ENCODE measurements at regions not wholly inside any gene's neighbourhood (a gene's known extent, or its start where the extent isn't known, plus 50 kb on each side); places are given as distances from the start of the nearest gene placed in this dataset.

GRCh38 chr7:79782256-79782655 lies 328.8 kb upstream of the MAGI2 start:
- no peak overlapping the region for H3K4me2 ChIP-seq (replicated peaks; ENCODE audit: low read depth, low read length, poor library complexity, severe bottlenecking)
- peaks cover 7% of the 10 kb centered on the region for H3K9me3 Mint-ChIP-seq (ENCODE audit: insufficient read depth)
- POLR2A ChIA-PET, result no interaction called here
- H2AFZ ChIP-seq (ENCODE audit: insufficient read depth, low read depth, low read length, poor library complexity, severe bottlenecking), result no peak overlapping the region
- H3K4me1 ChIP-seq (ENCODE audit: control insufficient read depth in 2 of 2, insufficient read depth in 2 of 2, low read length in 2 of 2), result no peaks in the 10 kb centered on the region
- no peak overlapping the region for H3K27ac Mint-ChIP-seq
- H3K4me3 Mint-ChIP-seq, result no peak overlapping the region
- no peaks in the 10 kb centered on the region for H3K27me3 Mint-ChIP-seq
- no peak overlapping the region for H3K9ac ChIP-seq (ENCODE audit: low read length)
- H3K4me3 ChIP-seq (ENCODE audit: control extremely low read depth in 1 of 5, extremely low read depth in 1 of 5, insufficient read depth in 1 of 5, low read depth in 2 of 5, low read length in 4 of 5), result no peak overlapping the region
- H3K4me1 Mint-ChIP-seq, result no peaks in the 10 kb centered on the region
- intact Hi-C loops (cut with micrococcal nuclease), result no loop called here
- no CpG with 5 or more reads among the region's 3 CpGs for WGBS (ENCODE audit: insufficient coverage)
- H3K27ac ChIP-seq (ENCODE audit: low read length in 2 of 2), result no peak overlapping the region
- DNase-seq, result no peak
- TF ChIP-seq CTCF (IDR thresholded peaks at IDR 0.05), result no peak
- TF ChIP-seq EZH2 (IDR thresholded peaks at IDR 0.05; ENCODE audit: borderline replicate concordance, insufficient read depth, low read depth, low read length, poor library complexity, severe bottlenecking), result no peak
- H4K20me1 ChIP-seq (ENCODE audit: control insufficient read depth, insufficient read depth, low read length, poor library complexity, severe bottlenecking), result no peaks in the 10 kb centered on the region
- no peaks in the 10 kb centered on the region for H3K27me3 ChIP-seq (replicated peaks in 1 of 4; ENCODE audit: control extremely low read depth in 1 of 4, control insufficient read depth in 3 of 4, insufficient read depth in 4 of 4, low read length in 3 of 4)
- CTCF ChIA-PET, result no interaction called here
- no peaks in the 10 kb centered on the region for H3K79me2 ChIP-seq (ENCODE audit: control insufficient read depth, insufficient read depth, low read length)
- H3K9me3 ChIP-seq (ENCODE audit: control extremely low read depth in 1 of 3, control insufficient read depth in 2 of 3, insufficient read depth in 1 of 3, low read length in 2 of 3), result peaks cover 0 to 2% (median 0%) of the 10 kb centered on the region in 3 donors
- H3K36me3 ChIP-seq (replicated peaks in 1 of 2; ENCODE audit: control extremely low read depth in 1 of 2, control insufficient read depth in 1 of 2, extremely low read depth in 1 of 2, insufficient read depth in 2 of 2, low read length in 1 of 2), result no peaks in the 10 kb centered on the region
- no peak for ATAC-seq (ENCODE audit: low read depth)

GRCh38 chr7:79781716-79782115 lies 328.2 kb upstream of the MAGI2 start:
- no peak overlapping the region for H3K4me3 Mint-ChIP-seq
- H3K27ac Mint-ChIP-seq, result no peak overlapping the region
- Histone ChIP-seq H4K20me1 (ENCODE audit: control insufficient read depth, insufficient read depth, low read length, poor library complexity, severe bottlenecking) (no peaks in the 10 kb centered on the region), H3K27me3 (replicated peaks in 1 of 4; ENCODE audit: control extremely low read depth in 1 of 4, control insufficient read depth in 3 of 4, insufficient read depth in 4 of 4, low read length in 3 of 4) (no peaks in the 10 kb centered on the region), H3K27ac (ENCODE audit: low read length in 2 of 2) (no peak overlapping the region), H3K9ac (ENCODE audit: low read length) (no peak overlapping the region), H2AFZ (ENCODE audit: insufficient read depth, low read depth, low read length, poor library complexity, severe bottlenecking) (no peak overlapping the region), H3K9me3 (ENCODE audit: control extremely low read depth in 1 of 3, control insufficient read depth in 2 of 3, insufficient read depth in 1 of 3, low read length in 2 of 3) (peaks cover 0 to 2% (median 0%) of the 10 kb centered on the region in 3 donors), H3K36me3 (replicated peaks in 1 of 2; ENCODE audit: control extremely low read depth in 1 of 2, control insufficient read depth in 1 of 2, extremely low read depth in 1 of 2, insufficient read depth in 2 of 2, low read length in 1 of 2) (no peaks in the 10 kb centered on the region), H3K79me2 (ENCODE audit: control insufficient read depth, insufficient read depth, low read length) (no peaks in the 10 kb centered on the region), H3K4me2 (replicated peaks; ENCODE audit: low read depth, low read length, poor library complexity, severe bottlenecking) (no peak overlapping the region), H3K4me1 (ENCODE audit: control insufficient read depth in 2 of 2, insufficient read depth in 2 of 2, low read length in 2 of 2) (no peaks in the 10 kb centered on the region), H3K4me3 (ENCODE audit: control extremely low read depth in 1 of 5, extremely low read depth in 1 of 5, insufficient read depth in 1 of 5, low read depth in 2 of 5, low read length in 4 of 5) (no peak overlapping the region)
- H3K4me1 Mint-ChIP-seq, result no peaks in the 10 kb centered on the region
- TF ChIP-seq CTCF (IDR thresholded peaks at IDR 0.05), result no peak
- no peak for TF ChIP-seq EZH2 (IDR thresholded peaks at IDR 0.05; ENCODE audit: borderline replicate concordance, insufficient read depth, low read depth, low read length, poor library complexity, severe bottlenecking)
- peaks cover 7% of the 10 kb centered on the region for H3K9me3 Mint-ChIP-seq (ENCODE audit: insufficient read depth)
- ChIA-PET CTCF (no interaction called here), POLR2A (no interaction called here)
- ATAC-seq (ENCODE audit: low read depth), result no peak
- 100% methylated on average over 1 of the region's 4 CpGs for WGBS (ENCODE audit: insufficient coverage)
- no peak for DNase-seq
- intact Hi-C loops (cut with micrococcal nuclease), result no loop called here
- no peaks in the 10 kb centered on the region for H3K27me3 Mint-ChIP-seq

Data from B cell (primary cell).